ENCODE measurements at regions not wholly inside any gene's neighbourhood (a gene's known extent, or its start where the extent isn't known, plus 50 kb on each side); places are given as distances from the start of the nearest gene placed in this dataset.
A peak's percentile ranks its signal among the peaks of the same experiment; 100 is the strongest.

GRCh38 chr15:70347321-70348225 lies 249.9 kb upstream of the TLE3 start:
- DNase-seq: no peak

DNA sequence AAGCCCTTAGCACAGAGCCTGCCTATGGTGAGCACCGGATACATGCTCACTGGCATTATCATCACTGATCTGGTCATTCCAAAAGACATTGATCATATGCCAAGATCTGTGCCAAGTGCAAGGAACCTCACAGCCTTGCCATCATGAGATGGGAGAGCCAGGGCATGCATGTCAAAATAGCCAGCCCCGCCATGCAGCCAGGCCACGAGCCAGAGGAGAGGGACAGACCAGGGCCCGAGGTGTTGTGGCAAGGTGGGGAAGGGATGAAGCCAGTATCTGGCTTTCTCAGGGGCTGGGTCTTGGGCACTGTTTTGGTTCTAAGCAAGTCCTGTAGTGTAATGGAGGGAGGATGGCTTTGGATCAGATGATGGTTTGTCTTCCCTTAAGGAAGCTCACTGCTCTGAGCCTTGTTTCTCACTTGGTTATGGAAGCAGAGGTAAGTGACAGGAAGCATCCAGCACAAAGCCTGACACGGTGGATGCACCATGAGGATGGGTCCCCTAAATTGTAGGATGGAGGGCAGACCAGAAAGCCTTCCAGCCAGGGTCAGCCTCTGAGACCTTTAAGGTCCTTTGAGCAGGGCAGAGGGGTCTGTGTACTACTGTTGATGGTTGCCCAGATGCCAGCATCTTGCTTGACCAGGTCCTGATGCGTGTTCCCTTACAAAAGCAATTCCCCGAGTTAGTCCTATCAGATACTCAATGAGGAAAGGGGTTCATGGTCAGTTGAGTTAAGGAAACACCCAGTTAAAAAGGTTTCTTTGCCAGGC lies 247.7 kb upstream of the TLE3 start:
- DNase-seq: no peak

DNA sequence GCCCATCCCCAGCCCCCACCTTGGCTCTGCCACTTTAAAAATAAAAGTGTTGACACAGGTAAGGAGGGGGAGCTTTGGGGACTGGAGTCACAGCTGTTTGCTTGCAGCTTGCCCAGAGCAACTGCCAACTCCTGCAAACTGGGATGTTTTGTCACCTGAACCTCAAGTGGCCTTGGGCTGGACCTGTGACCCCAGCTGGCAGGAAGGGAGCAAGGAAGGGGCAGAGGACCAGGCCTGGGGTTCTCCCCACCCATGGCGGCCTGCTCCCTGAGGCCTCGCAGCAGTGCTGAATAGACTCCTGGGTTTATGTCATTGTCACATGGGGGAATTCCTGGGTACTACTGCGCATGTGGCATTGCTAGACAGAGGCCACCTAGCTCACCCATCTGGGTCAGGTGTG lies 246.9 kb upstream of the TLE3 start:
- DNase-seq: no peak

GRCh38 chr15:70343961-70344621 lies 246.4 kb upstream of the TLE3 start:
- DNase-seq: no peak

DNA sequence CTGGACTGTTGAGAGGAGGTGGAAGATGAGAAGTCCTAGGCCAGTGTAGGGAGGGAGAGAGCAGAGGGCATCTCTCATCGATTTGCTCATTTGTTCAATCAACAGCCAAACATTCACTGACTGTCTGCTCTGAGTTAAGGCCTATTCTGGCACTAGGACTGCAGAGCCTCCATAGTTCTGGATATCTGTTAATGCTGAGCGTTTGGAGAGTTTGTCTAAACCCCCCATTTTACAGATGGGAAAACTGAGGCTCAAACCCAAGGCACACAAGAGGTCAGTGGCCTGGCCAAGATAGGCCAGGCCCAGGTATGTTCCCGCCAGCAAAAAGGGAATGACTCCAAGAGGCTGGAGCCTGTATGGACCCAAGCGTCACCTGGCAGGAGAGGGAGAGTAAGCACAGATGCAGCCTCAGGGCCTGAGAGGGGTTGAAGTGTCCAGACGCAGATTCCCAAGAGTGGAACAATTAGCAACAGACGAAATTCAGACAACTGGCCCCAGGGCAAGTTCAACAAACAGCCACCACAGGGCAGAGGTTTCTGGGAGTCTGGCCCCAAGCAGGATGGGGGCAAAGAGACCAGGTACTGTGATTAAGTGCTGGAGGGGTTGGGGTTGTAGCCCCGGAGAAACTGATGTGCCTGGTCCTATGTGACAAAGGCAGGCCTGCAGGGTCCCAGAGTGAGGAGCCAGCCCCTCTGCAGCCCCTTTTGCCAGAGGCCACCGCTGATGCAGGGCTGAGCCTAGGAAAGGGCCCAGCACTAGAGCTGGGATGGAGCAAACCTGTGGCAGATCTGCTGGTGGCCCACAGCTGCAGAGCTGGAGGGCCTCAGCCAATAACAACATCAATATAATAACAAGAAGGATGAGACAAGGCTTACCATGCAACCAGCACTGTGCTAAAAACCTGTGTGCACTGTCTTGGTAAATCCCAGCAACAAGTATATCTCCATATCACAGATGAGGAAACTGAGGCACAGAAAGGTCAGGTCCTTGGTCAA lies 245.1 kb upstream of the TLE3 start:
- no peak for DNase-seq

DNA sequence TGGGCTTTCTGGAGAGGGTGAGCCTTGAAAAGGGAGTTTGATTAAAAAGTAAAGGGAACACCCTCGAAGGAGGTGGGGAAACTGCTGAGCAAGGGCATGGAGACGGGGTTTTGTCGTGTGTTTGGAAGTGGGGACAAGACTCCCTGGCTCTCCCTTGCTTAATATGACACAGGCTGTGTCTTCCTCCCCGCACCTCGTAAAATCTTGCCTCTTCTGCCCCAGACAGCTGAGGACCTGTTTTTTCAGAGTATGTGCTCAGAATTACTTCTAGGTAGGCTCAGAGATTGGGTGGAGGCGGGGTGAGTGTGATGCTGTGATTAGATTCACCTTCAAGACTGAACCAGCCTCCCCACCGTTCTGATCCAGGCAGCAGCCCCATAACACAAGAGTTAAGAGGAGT lies 244.4 kb upstream of the TLE3 start:
- DNase-seq: no peak

DNA sequence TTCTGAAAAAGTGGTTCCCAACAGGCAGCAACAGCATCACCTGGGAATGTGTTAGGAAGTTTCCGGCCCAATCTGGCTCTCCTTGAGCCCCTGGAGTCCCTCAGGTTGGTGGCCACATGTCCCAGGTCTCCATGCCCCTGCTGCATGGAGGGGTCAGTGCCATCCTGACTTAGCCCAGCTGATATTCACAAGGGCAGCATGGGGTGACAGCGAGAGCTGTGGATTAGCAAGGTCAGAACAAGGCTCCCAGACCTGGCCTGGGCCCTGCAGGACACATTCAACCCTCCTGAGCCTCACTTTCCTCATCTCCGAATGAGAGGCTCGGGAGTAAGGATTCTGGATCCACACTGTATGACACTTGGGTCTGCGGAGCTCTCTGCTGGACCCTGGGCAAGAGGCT lies 243.8 kb upstream of the TLE3 start:
- DNase-seq: no peak

DNA sequence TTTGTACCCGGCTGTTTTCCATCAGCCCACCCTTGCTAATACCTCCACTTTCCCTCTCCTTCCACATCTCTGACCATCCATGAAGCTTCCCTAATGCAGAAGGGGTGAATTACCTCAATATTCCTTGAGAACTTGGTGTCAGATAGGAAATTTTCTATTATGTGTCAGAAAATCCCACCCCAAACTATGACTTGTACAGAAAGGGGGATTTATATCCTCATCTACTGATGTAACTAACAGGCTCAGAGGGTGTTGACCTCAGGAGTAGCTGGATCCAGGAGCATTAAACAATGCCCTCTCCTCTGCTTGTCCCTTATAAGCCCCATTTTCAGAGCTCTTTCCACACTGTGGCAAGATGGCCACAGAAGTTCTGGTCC lies 242.8 kb upstream of the TLE3 start:
- DNase-seq: no peak

GRCh38 chr15:70339571-70340493 lies 242.1 kb upstream of the TLE3 start:
- no peak for DNase-seq

DNA sequence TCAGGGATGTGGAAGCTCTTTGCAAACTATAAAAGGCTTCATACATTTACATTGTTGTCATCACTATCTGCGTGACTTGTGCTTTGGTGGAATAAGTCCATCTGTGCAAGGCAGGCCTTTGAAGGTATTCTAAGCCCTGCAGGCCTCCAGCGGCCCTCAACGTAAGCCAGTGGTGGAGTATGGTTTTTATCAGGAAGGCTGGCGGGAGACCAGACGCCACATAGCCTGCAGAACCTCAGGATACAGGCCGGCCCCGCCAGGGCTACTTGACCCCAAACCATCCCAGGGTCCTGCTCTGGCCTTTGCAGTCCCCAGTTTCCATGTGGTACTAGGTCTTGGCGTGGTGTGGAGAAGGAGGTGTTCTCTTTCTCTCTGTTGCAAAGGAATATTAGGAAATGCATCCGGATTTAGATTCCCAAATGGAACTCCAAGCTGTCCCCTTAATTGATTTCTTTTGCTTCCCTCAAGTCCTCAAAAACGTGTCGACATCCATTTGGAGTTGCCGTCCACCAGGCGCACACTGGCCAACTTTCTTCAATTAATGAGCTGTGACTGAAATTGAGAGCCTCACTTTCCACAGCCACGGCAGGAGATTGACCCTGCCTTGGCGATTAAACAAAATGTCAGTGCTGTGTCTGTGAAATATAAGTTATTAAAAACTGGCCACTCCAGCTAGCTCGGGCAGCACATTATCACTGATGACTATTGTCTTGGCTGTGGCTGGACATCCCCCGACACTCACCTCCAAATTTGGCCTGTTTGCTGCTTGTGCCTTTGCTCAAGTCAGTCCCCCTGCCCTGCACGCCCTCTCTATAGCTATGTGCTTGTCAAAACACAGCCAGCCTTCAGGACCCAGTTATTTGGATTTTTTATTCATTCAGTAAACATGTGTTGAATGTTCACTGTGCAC lies 239.8 kb upstream of the TLE3 start:
- DNase-seq: peak; percentile 27

GRCh38 chr15:70336425-70337009 lies 238.8 kb upstream of the TLE3 start:
- no peak for DNase-seq

DNA sequence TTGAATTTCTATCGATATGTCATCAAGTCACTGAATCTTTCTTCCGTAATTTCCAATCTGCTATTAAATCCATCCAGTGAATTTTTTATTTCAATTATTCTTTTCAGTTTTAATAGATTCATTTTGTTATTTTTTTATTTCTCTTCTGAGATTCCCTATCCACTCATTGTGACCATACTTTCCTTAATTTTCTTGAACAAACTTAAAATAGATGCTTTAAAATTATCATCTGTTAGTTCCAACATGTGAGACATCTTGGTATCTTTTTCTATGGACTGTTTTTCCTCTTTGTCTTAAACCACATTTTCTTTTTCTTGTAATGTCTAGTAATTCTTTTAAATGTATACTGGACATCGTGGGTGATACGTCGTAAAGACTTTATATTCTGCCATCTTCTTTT lies 236.6 kb upstream of the TLE3 start:
- DNase-seq: no peak

- no peak for DNase-seq
Measured at GRCh38 chr15:70329179-70329578, 231.5 kb upstream of the TLE3 start.

GRCh38 chr15:70328679-70329115 lies 231.0 kb upstream of the TLE3 start:
- no peak for DNase-seq

- peak; percentile 71 for DNase-seq
Measured at GRCh38 chr15:70327856-70328678, 230.3 kb upstream of the TLE3 start.

- no peak for DNase-seq
Measured at GRCh38 chr15:70327328-70327855, 229.7 kb upstream of the TLE3 start.

DNA sequence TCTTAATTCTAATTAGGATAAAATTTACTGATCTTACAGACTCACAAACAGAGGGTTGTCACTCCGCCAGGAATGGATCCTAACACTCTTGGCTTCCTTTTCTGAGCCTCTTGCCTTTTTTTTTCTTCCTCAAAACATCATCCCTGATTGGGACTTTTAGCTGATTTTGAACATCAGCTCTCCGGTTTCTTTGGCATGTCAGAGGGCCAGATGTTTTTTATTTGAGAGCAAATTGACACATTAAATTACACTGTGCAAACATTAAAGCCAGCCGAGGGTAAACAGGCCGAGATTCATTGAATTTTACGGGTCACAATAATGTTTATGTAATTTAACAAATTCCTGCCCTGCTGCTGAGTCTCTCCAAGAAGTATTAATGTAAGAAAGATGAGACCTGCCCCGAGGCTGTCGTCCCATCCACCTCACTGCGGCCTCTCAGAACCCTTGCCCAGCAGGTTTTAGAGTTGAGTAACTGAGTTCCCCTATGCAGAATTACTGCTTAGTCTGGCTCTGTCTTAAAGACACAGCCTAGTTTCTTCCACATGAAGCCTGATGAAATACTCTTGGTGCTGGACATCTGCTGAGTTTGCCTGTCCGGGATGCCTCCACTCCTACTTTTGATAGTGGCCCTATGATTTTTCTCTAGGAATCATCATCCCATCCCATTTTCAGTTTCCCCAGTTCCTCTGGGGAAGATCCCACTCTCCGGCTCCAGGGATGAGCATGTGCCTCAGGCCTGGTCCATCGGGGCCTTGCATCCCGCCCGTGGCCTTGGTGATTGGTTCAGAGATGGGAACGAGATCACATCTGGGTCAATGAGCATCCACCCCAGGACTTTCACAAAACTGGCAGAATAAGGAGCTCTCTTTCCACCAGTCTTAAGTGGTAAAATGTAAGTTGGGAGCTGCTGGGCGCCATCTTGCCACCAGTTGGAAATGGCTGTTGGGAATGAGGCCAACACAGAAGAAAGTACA lies 226.6 kb upstream of the TLE3 start:
- DNase-seq: peak; percentile 93

All from skin of body (tissue), 1 donor.